Mucosa of descending colon (tissue), 3 donors: ENCODE measurements at regions not wholly inside any gene's neighbourhood (a gene's known extent, or its start where the extent isn't known, plus 50 kb on each side); places are given as distances from the start of the nearest gene placed in this dataset.
"Not testable (repeated sequence)": the region's sequence is repeated elsewhere in the genome, so short reads cannot be mapped to it uniquely, and the experiment has no call there.

Source experiments
- ATAC-seq: fragments of 200-7000 bp; cut with Tn5 transposase; one replicate; pipeline ENCODE4 v1.9.1; 2020; ENCODE audit warnings: mild to moderate bottlenecking, moderate library complexity
- DNase-seq, 3 donors: peaks; one replicate each; pipeline ENCODE4 v3.0.0-alpha.2; 2020
- H3K36me3 ChIP-seq: fragments of 200-600 bp; one replicate; pipeline ENCODE4 v1.8.0; 2021; ENCODE audit warnings: low read depth, mild to moderate bottlenecking
- H3K4me1 ChIP-seq: fragments of 200-600 bp; one replicate; pipeline ENCODE4 v1.8.0; 2021; ENCODE audit warnings: low read depth, mild to moderate bottlenecking
- H3K4me3 ChIP-seq: fragments of 200-600 bp; one replicate; pipeline ENCODE4 v1.8.0; 2021; ENCODE audit warnings: mild to moderate bottlenecking
- H3K9me3 ChIP-seq: fragments of 200-600 bp; one replicate; pipeline ENCODE4 v1.8.0; 2021; ENCODE audit warnings: mild to moderate bottlenecking
- intact Hi-C, 2 donors: fragments of 100-400 bp; cut with DNase I in 1 of 2; cut with micrococcal nuclease in 1 of 2; formaldehyde crosslinking; loops; one replicate each; pipeline versions ENCODE4 v1.11.0 to v1.11.1; 2022; cut with DNase I, micrococcal nuclease
- TF ChIP-seq, protein P1 (sequence below): fragments of 200-600 bp; IDR thresholded peaks from one replicate; pipeline ENCODE4 v1.8.0; 2022; ENCODE audit warnings: antibody characterized with exemption, mild to moderate bottlenecking
- donor health status: DM: no; HTN: no; CAD: no; lungs with moderate emphysema.
- donor health status: DM: no; HTN: no; CAD: no.
- donor health status: DM: no; HTN: yes; CAD: no.

DNA sequence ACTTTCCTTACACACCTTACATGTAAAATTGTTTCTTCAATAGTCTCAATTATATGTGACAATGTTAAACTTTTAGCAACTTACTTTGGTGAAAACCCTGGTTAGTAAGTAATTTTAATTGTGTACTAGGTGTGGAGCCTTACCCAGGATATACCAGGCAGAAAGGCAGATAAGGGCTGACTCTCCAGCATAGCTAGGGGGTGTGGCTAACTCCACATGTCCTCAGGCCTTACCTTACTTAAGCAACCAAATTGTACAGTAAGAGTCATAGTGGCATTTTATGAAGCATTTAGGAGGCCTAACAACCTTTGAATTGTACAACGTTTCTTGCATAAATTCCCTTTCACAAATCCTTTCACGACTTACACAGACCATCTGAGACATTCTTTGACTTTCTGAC is 118.2 kb upstream of the OR9Q1 start:
- H3K9me3 ChIP-seq = no peaks in the 10 kb centered on the region
- DNase-seq = peak in 1 of 3 donors; percentile 40
- H3K4me1 ChIP-seq = peaks cover 7% of the 10 kb centered on the region
- intact Hi-C loops = no loop called here
- H3K36me3 ChIP-seq = no peaks in the 10 kb centered on the region
- TF ChIP-seq, protein P1, sequence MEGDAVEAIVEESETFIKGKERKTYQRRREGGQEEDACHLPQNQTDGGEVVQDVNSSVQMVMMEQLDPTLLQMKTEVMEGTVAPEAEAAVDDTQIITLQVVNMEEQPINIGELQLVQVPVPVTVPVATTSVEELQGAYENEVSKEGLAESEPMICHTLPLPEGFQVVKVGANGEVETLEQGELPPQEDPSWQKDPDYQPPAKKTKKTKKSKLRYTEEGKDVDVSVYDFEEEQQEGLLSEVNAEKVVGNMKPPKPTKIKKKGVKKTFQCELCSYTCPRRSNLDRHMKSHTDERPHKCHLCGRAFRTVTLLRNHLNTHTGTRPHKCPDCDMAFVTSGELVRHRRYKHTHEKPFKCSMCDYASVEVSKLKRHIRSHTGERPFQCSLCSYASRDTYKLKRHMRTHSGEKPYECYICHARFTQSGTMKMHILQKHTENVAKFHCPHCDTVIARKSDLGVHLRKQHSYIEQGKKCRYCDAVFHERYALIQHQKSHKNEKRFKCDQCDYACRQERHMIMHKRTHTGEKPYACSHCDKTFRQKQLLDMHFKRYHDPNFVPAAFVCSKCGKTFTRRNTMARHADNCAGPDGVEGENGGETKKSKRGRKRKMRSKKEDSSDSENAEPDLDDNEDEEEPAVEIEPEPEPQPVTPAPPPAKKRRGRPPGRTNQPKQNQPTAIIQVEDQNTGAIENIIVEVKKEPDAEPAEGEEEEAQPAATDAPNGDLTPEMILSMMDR = no peak
- peak; percentile 56 for ATAC-seq
- no peak overlapping the region for H3K4me3 ChIP-seq

DNA sequence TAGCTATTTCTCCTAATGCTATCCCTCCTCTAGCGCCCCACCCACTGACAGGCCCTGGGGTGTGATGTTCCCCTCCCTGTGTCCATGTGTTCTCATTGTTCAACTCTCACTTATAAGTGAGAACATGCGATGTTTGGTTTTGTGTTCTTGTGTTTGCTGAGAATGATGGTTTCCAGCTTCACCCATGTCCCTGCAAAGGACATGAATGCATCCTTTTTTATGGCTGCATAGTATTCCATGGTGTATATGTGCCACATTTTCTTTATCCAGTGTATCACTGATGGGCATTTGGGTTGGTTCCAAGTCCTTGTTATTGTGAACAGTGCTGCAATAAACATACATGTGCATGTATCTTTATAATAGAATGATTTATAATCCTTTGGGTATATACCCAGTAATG is 115.3 kb upstream of the OR9Q1 start:
- DNase-seq, H3K9me3 ChIP-seq, intact Hi-C loops, H3K36me3 ChIP-seq, H3K4me1 ChIP-seq, H3K4me3 ChIP-seq, ATAC-seq: not testable (repeated sequence)

DNA sequence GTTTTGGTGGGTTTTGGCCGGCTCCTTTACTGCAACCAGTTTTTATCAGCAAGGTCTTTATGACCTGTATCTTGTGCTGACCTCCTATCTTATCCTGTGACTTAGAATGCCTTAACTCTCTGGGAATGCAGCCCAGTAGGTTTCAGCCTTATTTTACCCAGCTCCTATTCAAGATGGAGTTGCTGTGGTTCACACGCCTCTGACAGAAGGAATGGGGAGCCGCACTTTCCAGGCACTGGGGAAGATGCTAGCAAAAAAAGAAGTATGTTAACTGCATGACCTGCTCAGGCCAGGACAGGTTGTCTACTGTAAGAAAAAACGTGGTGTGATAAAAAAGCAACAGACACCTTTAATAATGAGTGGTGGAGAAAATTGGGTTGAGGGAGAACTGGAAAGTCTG is 112.2 kb upstream of the OR9Q1 start:
- H3K4me3 ChIP-seq, H3K4me1 ChIP-seq, H3K9me3 ChIP-seq, ATAC-seq, DNase-seq, intact Hi-C loops, H3K36me3 ChIP-seq: not testable (repeated sequence)

DNA sequence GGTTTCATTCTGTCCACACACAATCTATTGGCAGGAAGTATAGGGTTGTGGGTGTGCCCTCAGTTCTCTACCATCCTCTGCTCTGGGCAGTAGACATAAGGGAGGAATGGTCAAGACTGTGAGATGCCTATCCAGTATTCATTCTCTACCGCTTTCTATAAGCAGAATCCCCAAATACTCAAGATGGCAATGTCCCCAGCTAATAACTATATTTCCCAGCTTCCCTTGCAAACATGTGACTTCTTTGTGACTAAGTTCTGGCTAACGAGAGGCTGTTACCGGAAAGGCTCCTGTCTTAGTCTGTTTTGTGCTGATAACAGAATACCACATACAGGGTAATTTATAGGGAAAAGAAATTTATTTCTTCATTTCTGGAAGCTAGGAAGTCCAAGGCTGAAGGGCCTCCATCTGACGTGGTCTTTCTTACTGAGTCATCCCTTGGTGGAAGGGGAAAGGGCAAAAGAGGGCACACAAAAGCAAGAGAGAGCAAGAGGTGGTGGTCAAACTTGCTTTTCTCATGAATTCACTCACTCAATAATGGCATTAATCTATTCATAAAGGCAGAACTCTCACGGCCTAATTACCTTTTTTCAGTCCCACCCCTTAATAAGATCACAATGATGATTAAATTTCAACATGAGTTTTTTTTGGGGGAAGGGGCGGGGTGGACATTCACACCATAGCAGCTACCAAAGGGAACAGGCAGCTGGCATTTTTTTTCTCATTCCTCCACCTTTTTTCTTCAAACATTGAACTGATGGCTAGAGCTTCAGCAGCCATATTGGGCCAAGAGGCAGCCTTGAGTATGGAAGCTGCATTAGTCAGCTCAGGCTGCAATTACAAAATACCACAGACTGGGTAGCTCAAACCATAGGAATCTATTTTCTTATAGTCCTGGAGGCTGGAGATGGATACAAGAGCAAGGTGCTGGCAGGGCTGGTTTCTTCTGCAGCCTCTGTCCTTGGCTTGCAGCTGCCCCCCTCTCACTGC is 109.7 kb upstream of the OR9Q1 start:
- DNase-seq (no peak), ATAC-seq (no peak)
- H3K4me3 ChIP-seq = no peak overlapping the region
- H3K36me3 ChIP-seq = no peaks in the 10 kb centered on the region
- H3K9me3 ChIP-seq = no peaks in the 10 kb centered on the region
- no peaks in the 10 kb centered on the region for H3K4me1 ChIP-seq
- intact Hi-C loops = no loop called here
- TF ChIP-seq, protein P1 = no peak

DNA sequence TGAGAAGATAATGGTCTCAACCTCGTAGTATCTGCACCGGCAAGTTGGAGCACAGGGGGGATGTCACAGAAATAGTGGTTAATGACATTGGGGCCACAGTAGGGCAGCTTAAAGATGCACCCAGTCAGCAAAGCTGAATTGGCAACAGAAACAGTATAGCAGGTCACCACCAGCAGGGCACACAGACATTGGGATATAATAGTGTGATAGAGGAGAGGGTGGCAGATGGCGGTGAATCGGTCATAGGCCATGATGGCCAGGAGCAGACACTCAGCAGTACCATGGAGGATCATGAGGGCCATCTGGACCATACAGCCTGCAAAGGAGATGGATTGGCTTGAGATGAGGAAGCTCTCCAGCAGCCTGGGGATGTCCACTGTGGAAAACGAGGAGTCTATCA is 106.0 kb upstream of the OR9Q1 start:
- Histone ChIP-seq H3K9me3 (no peaks in the 10 kb centered on the region), H3K36me3 (no peaks in the 10 kb centered on the region), H3K4me1 (no peaks in the 10 kb centered on the region), H3K4me3 (no peak overlapping the region)
- TF ChIP-seq, protein P1 = no peak
- DNase-seq (no peak), ATAC-seq (no peak)
- intact Hi-C loops = no loop called here

DNA sequence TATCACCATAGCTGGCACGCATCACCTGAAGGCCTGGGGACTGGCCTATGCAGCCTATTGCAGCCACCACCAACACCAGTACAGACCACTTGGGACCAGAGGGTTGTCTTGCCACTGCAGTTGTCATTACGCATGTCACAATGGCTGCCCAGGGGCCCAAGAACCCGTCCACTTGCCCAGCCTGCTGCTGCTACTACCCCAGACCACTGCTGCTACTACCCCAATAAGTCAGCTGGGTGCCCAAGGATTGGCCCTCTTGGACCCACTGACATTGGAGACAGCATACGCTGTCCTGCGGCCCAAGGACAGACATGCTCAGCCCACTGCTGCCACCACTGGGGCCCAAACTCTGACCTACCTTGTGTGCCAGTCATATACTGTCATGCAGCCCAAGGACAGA is 102.7 kb upstream of the OR9Q1 start:
- Histone ChIP-seq H3K36me3 (no peaks in the 10 kb centered on the region), H3K4me1 (no peaks in the 10 kb centered on the region), H3K4me3 (no peak overlapping the region), H3K9me3 (no peaks in the 10 kb centered on the region)
- intact Hi-C loops = no loop called here
- ATAC-seq (no peak), DNase-seq (no peak)
- TF ChIP-seq, protein P1 = no peak
